HG03460 (cell line): ENCODE measurements at regions not wholly inside any gene's neighbourhood (a gene's known extent, or its start where the extent isn't known, plus 50 kb on each side); places are given as distances from the start of the nearest gene placed in this dataset.
"Not testable (repeated sequence)": the region's sequence is repeated elsewhere in the genome, so short reads cannot be mapped to it uniquely, and the experiment has no call there.

ENCODE experiments used
- ATAC-seq: cut with Tn5 transposase; IDR thresholded peaks from one replicate; pipeline ENCODE4 v1.9.1; 2021; ENCODE audit not compliant: unreplicated experiment

DNA sequence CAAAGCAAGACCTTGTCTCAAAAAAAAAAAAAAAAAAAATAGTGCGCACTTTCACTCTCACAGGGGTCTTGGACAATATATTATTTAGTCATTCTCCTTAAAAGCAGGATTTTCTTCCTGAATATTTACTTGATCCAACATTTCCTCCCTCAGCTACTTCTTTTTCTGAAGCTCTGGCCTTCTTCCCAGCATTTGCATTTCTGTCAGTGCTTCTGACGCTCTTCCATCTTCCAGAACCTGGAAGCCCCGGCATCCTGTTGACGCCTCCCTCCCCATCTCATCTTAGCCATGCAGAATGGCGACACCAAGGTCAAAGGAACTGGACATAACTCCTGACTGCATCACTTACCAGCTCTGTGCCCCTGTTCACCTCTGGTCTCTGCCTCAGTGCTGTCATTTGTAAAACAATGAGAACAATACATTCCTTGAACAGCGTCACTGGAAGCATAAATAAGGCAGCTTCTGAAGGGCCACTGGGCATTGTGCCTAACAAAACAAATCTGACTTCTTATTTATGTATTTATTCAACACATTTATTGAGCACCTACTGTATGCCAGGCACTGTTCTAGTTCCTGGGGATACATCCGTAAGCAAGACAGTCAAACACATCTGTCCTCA, 90.9 kb upstream of the MDM1 start:
- ATAC-seq: no peak

DNA sequence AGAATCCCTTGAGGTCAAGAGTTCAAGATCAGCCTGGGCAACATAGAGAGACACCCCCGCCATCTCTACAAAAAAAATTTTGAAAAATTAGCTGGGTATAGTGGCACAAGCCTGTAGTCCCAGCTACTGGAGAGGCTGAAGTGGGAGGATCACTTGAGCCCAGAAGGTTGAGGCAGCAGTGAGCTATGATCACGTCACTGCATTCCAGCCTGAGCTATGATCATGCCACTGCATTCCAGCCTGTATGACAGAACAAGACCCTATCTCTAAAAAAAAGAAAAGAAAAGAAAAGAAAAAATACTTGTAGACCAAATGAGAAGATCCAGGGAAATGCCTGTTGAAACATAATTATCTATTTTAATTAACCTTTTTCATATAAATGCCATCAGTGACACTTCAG, 93.8 kb upstream of the MDM1 start:
- no peak for ATAC-seq

DNA sequence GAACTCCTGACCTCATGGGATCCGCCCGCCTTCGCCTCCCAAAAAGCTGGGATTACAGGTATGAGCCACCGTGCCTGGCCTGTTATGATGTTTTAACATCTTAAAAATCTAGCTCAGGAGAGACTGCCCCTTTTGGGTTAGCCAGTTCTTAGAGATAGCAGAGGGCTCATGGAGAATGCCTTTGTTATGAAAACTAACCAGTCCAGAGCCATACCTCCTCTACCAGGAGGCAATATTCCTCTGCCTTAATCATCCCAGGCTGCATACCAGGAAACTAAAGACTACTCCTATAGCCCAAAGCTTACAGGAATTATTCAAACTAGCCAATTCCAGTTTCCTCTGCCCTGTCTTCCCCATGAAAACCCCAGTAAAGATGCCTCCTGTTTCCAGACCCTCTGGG, 96.0 kb upstream of the MDM1 start:
- ATAC-seq: no peak

DNA sequence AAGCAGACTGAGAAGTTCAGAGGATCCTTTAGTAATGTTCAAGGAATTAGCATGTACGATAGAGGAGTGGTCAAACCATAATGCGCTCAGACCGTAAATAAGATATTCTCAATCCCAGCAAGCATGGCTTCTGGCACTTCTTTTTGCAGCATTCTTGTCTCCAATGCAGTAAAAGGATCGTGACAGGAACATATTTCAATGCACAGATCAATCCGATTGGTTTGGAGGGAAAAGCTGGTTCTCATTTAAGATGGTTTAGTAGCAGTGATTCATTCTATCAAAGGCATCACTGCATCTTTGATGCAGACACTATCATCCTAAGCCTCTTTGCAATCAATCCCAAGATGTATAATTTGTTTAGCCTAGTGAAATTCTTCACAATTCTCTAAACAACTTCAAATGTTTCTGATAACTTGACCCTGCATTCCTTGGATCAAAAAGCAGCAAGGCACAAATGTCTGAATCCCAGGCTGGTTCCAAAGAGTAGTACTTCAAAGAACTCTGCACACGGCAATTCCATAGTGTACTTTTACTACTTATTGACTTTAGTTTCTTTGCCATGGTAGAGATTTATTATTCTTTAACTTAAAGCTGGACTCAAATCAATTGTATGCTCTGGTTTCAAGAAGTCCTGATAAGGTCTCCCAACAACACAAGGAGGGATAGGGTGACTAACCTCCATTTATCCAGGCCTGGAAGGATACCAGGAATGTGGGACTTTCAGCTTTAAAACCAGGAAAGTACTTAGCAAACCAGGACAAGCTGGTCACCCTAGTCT, 96.8 kb upstream of the MDM1 start:
- ATAC-seq: no peak

DNA sequence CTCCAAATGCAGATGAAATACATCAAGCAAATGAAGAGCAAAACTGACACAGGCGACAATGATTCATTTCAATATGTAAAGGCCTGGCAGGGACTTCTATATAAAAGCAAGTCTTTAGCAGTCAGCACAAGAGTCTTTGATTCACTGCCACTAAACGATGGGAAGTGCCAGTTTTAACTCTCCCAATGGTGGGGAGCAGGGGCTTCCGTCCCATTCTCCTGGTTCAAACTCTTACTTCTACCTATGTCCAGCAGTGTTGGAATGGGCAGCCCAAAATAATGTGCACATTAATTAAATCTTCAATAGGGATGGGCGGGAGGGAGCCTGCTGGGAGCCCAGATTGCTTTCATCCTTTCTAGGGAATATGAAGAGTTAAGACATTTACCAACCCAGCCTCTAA, 97.5 kb upstream of the MDM1 start:
- no peak for ATAC-seq

DNA sequence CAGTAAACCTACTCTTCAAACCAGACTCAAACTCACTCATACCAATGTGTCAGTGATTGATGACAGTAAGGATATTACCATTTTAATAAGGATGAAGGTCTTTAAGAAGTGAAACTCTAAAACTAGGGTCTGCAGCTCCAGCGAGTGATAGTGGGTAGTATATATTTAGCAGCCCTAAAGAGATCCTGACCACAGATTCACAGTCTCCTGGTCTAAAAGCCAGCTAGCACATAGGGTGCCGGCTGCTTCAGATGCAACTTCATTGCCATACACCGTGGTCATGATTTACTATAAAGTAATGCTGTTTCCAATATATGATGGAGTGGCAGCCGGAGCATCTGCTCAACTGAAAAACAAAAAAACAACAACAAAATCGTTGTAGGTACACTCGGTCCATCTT, 99.6 kb upstream of the MDM1 start:
- no peak for ATAC-seq

DNA sequence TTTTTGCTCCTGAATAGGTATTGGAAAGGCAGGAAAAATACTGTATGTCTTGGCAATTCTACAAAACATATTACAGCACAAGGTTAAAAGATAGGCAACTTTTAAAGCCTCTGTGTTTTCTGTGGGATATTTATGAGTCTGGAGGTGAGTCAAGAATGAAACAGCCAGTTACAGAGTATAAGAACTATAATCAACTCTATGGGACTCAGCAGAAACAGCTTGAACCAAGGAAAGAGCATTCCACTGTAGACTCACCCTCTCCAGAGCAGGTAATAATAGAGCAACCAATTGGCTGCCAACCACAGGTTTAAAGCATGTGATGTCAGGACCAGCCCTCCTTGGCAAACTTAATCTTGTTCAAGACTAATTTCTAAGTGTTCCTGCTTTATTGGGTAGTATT, 100.5 kb upstream of the MDM1 start:
- ATAC-seq: no peak

DNA sequence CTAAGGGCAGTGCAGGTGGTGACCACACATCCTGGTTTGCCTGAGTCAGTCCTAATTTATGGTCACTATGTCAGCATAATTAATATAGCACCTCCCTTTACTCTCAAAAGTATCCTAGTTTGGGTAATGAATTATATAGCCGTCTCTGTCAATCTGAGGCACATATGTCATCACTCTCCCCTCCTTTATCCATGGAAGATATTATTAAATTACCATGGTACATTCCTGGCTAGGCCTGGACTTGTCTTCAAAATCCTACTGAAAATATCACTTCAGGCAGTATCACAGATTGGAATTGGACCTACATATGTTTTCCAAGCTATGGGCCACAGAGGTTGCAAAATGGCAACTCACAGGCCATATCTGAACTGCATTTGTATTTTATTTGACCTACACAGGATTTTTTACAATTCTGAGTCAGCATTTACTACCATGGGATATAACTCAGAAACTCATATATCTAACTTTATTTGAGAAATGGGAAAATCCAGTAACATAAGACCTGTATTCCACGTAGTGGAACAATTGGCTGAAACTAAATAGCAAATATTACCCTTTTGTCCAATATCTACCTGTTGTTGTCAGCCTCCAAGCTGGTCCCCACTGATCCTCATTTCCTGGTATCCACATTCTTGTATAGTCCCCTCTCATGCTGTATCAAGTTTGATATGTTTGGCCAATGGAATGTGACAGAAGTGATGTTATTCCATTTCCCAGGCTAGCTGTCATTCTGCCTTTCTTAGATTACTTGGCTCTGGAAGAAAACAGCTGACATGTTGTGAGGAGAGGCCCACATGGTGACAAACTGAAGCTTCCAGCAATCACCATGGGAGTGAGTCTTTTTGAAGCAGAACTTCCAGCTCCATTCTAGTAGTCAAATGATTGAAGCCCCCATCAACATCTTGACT, 102.5 kb upstream of the MDM1 start:
- no peak for ATAC-seq

DNA sequence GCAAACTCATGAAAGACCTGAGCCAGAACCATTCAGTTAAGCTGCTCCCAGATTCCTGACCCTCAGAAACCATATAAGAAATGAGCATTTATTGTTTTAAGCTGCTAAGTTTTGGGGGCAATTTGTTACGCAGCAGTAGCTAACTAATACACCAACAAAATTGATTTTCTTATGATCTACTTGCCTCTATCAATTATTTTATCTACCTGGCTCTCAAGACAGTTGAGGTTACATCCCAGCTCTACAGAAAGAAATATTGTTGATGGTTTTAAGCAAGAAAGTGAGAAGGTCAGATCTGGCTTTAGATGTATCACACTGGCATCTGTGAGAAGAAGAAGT, 103.1 kb upstream of the MDM1 start:
- no peak for ATAC-seq

DNA sequence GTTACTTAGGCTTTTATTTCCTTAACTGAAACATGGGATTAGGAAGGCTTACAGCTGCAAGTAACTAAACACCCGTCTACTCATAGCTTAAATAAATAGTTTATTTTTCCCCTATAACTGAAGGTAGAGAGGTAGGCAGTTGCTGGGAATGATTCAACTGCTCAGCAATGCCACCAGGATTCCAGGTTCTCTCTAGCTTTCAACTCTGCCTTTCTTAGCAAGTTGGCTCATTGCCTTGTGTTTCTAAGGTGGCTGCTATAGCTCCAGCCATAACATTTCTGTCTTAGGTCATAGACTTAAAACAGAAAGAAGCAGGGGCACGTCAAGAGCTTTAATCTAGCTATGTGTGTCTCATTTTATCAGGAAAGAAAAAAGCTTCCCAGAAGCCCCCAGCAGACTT, 103.7 kb upstream of the MDM1 start:
- no peak for ATAC-seq

DNA sequence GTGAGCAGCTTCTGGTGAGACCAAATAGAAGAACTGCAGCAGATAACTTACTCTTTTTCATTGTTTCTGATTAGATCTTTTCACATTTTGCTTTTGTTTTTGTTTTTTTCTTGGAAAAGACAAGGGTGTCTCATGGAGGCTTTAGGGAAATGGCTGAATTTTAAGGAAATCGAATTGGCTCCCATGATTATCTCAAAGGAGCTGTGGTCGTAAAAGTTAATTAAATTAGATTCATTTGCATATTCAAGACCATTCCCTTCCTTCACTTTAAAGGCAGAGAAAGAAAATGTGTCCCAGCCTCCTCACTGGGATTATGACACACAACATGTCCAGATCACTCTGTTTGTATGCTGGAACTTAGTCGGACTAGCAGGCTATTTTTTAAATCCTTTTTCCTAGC, 106.4 kb upstream of the MDM1 start:
- no peak for ATAC-seq

DNA sequence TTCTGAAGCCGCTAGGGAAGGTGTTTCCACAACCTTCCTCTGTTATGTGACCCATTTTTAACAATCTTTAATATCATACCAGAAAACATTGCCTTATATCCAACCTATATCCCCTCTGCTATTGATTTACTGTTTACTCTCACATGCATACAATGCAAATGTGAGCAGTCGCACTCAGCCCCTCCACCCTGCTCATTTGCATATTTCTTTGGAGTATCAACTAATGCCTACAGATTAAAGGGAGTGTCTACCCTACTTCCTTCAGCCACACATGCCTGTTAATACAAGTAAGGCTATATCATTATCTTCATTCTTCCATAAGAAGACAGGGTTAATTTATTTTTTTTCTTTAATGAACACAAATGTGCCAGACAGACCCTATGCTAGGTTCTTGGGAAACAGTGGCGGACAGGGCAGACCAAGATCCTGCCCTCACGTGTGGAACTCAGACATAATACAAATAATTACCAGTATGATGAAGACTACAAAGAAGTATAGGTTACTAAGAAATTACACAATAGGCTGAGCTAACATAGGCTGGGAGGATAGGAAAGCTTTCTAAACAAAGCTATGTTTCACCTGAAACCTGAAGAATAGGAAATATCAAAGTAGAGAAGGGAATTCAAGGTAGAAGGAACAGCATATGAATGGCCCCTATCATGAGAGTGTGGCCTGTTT, 107.3 kb upstream of the MDM1 start:
- ATAC-seq: no peak

DNA sequence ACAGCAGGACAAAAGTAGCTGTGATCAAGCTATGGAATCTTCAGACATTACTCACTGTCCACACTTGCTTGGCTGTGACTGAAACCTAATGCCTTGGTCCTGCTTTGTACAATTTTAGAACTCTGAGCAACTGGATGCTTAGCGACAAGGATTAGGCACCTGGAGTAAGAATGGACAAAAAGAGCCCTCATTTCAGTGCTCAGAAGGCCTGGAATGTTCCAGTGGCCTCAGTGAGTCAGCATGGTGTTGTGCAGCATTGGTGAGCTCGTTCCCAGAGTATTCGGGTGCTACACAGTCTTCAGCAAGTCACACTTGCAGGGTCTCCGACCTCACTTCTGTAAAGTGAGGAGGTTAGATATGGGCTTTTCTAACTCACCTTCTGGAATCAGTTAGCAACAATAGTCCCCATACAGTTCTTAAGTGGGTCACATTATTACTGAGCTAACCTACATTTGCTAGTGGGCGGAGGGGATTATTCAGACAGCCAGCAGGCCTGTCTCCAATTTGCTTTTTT, 108.0 kb upstream of the MDM1 start:
- ATAC-seq: no peak

DNA sequence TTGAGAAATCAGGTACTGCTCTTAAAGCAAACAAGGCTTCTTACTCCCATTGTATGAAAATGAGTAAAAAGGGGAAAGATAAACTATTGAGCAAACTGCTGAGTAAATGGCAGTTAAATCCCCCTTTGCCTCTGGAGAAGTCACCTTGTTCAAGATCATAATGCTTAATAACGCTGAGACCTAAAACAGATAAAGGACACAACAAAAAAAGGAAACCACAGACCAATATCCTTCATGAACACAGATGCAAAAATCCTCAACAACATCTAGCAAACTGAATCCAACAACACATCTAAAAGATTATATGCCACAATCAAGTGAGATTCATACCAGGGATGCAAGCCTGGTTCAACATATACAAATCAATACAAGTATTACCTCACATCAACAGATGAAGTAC, 109.0 kb upstream of the MDM1 start:
- ATAC-seq: no peak

DNA sequence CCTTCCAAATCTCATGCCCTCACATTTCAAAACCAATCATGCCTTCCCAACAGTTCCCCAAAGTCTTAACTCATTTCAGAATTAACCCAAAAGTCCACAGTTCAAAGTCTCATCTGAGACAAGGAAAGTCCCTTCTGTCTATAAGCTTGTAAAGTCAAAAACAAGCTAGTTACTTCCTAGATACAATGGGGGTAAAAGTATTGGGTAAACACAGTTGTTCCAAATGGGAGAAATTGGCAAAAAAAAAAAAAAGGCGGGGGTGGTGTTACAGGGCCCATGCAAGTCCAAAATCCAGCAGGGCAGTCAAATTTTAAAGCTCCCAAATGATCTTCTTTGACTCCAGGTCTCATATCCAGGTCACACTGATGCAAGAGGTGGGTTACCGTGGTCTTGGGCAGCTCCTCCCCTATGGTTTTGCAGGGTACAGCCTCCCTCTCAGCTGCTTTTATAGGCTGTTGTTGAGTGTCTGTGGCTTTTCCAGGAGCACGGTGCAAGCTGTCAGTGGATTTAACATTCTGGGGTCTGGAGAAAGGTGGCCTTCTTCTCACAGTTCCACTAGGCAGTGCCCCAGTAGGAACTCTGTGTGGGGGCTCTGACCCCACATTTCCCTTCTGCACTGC, 110.3 kb upstream of the MDM1 start:
- ATAC-seq: not testable (repeated sequence)

DNA sequence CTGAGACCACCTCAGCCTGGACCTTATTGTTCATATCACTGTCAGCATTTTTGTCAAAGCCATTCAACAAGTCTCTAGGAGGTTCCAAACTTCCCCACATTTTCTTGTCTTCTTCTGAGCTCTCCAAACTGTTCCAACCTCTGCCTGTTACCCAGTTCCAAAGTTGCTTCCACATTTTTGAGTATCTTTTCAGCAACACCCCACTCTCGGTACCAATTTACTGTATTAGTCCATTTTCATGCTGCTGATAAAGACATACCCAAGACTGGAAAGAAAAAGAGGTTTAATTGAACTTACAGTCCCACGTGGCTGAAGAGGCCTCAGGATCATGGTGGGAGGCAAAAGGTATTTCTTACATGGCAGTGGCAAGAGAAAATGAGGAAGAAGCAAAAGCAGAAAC, 111.5 kb upstream of the MDM1 start:
- ATAC-seq: not testable (repeated sequence)

DNA sequence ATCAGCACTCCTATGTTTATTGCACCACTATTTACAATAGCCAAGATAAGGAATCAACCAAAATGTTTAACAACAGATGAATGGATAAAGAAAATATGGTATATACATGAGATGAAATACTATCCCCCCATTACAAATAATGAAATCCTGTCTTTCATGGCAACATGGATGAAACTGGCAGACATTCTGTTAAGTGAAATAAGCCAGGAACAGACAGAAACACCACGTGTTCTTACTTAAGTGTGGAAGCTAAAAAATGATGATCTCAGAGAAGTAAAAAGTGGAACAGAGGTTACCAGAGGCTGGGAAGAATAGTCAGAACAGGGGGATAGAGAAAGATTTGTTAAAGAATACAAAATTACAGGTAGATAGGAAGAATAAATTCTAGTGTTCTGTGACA, 113.7 kb upstream of the MDM1 start:
- no peak for ATAC-seq

DNA sequence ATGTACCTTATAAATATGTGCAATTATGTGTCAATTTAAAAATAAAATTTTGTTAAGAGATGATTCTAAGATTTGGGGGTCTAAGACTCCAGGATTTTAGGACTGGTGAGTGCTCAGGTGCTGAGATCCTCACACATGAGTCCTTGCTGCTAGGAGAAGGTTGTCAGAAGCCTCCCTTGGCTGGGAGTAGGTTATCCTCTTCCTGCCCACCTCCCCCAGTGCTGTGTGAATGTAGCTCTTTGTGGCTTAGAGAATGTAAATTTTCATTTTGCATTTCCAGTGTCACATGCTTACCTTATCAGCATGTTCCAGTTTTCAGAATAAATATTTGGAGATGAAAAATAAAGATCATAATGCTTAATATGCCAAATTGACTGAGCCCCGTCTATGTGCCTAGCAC, 114.2 kb upstream of the MDM1 start:
- no peak for ATAC-seq

DNA sequence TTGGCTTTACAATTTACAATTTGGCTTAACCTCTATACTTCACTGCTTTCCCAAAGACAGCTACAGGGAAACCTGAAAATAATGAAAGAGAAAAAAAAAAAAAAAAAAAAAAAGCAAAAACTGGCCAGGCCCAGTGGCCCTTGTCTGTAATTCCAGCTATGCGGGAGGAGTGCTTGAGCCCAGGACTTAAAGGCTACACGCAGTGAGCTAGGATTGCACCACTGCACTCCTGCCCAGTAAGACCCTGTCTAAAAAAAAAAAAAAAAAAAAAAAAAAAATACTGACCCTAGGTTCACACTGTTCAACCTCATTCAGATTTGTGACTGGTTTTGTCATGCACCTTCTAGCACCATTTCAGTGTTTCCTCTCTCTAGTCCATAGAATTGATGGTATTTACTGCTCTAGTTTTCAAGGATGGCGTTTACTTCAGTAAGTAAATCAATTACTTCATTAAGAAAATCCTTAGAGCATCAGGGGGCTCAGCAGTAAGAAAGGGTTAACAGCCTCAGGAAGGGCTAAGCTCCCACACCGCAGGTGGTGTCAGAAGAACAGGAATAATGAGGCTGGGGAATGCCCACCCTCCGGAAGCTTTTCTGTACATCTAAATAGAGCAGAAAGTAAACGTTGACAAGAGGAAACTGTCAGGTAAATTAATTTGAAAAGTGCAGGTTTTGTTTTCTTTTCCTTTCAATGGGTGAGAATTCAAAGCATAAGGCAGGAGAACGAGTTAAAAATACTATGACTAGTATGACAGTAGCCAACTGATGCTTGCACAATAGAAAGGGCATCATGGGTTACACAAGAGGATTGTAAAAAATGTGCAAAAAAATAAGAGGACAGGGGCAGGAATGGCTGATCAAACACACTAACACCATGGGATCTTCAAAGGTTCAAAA, 115.0 kb upstream of the MDM1 start:
- no peak for ATAC-seq

DNA sequence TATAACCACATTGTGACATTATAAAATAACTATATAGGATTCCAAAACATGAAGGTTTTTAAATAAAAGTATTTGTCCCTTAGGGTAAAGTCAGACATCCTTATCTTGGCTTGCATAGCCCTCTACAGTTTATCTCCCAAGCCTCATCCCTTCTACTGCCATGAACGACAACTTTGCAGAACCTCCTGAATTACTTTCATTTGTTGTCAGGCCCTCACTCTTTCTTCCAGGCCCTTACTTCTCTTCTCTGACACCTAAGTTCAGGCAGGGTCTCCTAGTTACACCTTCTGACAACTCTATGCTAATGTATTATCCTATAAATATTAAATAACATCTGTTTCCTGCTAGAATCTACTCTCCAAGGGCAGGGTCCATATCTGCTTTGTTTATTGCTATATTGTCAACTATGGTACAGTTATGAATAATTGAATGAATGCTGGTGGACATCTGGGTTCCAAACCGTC, 115.7 kb upstream of the MDM1 start:
- ATAC-seq: no peak
